ENCODE measurements at regions not wholly inside any gene's neighbourhood (a gene's known extent, or its start where the extent isn't known, plus 50 kb on each side); places are given as distances from the start of the nearest gene placed in this dataset.

DNA sequence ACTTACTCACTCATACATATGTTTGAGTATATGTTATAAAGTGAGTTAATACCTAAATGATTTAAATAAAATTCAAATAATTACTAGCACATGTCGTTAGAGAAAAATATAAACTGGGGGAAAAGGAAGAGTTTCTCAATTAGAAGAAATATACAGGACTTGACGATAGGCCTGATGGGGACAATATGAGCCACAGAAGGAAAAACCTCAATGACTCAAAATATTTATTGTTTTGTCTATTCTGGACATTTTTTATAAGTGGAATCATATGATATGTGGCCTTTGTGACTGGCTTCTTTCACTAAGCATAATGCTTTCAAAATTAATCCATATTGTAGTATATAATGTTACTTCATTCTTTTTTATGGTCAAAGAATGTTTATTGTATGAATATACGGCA lies 339.2 kb upstream of the PMFBP1 start:
- no peak for TF ChIP-seq CTCF (IDR thresholded peaks at IDR 0.05)
- DNase-seq (no peak), ATAC-seq (no peak)
- intact Hi-C loops (cut with DNase I), result no loop called here
- H3K27ac ChIP-seq, result no peak overlapping the region
- no peak overlapping the region for H3K4me3 ChIP-seq
- H3K36me3 ChIP-seq (ENCODE audit: insufficient read depth in 1 of 2, low read depth in 1 of 2), result no peaks in the 10 kb centered on the region
- no peaks in the 10 kb centered on the region for H3K4me1 ChIP-seq
- no peaks in the 10 kb centered on the region for H3K9me3 ChIP-seq
- H3K27me3 ChIP-seq (ENCODE audit: insufficient read depth in 3 of 3, low read length in 2 of 3), result no peaks in the 10 kb centered on the region
- WGBS, 3 donors, result 91 to 94% (median 92%) methylated on average over 3 of the region's 3 CpGs

DNA sequence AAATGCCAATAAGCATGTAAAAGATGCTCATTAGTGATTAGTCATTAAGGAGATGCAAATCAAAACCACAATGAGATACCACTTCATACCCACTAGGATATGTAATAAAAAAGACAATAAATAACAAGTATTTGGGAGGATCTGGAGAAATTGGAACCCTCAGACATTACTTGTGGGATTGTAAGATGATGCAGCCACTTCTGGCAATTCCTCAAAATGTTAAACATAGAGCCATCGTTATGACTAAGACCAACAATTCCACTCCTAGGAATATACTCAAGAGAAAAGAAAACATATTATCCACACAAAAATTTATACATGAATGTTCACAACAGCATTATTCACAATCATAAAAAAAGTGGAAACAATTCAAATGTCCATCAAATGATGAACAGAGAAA lies 336.2 kb upstream of the PMFBP1 start:
- no peak for TF ChIP-seq CTCF (IDR thresholded peaks at IDR 0.05)
- ATAC-seq, result no peak
- H3K4me3 ChIP-seq, result no peak overlapping the region
- WGBS, 3 donors, result 50 to 70% (median 65%) methylated on average over 1 of the region's 1 CpG
- no peaks in the 10 kb centered on the region for H3K27me3 ChIP-seq (ENCODE audit: insufficient read depth in 3 of 3, low read length in 2 of 3)
- intact Hi-C loops (cut with DNase I), result no loop called here
- no peaks in the 10 kb centered on the region for H3K4me1 ChIP-seq
- H3K9me3 ChIP-seq, result no peaks in the 10 kb centered on the region
- no peak for DNase-seq
- no peaks in the 10 kb centered on the region for H3K36me3 ChIP-seq (ENCODE audit: insufficient read depth in 1 of 2, low read depth in 1 of 2)
- H3K27ac ChIP-seq, result no peak overlapping the region

GRCh38 chr16:72502594-72503005 lies 330.6 kb upstream of the PMFBP1 start:
- no peaks in the 10 kb centered on the region for H3K36me3 ChIP-seq (ENCODE audit: insufficient read depth in 1 of 2, low read depth in 1 of 2)
- 81 to 94% (median 92%) methylated on average over 1 of the region's 1 CpG for WGBS, 3 donors
- H3K27ac ChIP-seq, result no peak overlapping the region
- no peaks in the 10 kb centered on the region for H3K27me3 ChIP-seq (ENCODE audit: insufficient read depth in 3 of 3, low read length in 2 of 3)
- DNase-seq, result no peak
- no peaks in the 10 kb centered on the region for H3K4me1 ChIP-seq
- no peak for TF ChIP-seq CTCF (IDR thresholded peaks at IDR 0.05)
- intact Hi-C loops (cut with DNase I), result loop anchor here (2.0 to 5.0 kb wide), 3 partner anchors 694 to 1375 kb away; no protein-coding TSS in a partner anchor
- no peak overlapping the region for H3K4me3 ChIP-seq
- no peaks in the 10 kb centered on the region for H3K9me3 ChIP-seq
- ATAC-seq, result no peak

- H3K27me3 ChIP-seq (ENCODE audit: insufficient read depth in 3 of 3, low read length in 2 of 3), result no peaks in the 10 kb centered on the region
- ATAC-seq (peak; percentile 49 to 87 (median 75)), DNase-seq (peak; percentile 42 to 57)
- H3K36me3 ChIP-seq (ENCODE audit: insufficient read depth in 1 of 2, low read depth in 1 of 2), result no peaks in the 10 kb centered on the region
- WGBS, 3 donors, result 84 to 96% (median 88%) methylated on average over 3 of the region's 3 CpGs
- no peaks in the 10 kb centered on the region for H3K9me3 ChIP-seq
- intact Hi-C loops (cut with DNase I), result loop anchor here (2.0 to 5.0 kb wide), 3 partner anchors 695 to 1375 kb away; no protein-coding TSS in a partner anchor
- peak; percentile 76 for TF ChIP-seq CTCF (IDR thresholded peaks at IDR 0.05)
- no peak overlapping the region for H3K27ac ChIP-seq
- no peak overlapping the region for H3K4me3 ChIP-seq
- no peaks in the 10 kb centered on the region for H3K4me1 ChIP-seq
Measured at GRCh38 chr16:72501739-72502593, 330.0 kb upstream of the PMFBP1 start.
